Parathyroid adenoma (tissue), 2 donors: ENCODE measurements at regions not wholly inside any gene's neighbourhood (a gene's known extent, or its start where the extent isn't known, plus 50 kb on each side); places are given as distances from the start of the nearest gene placed in this dataset.

Experiments used
- H2AFZ ChIP-seq: fragments of 300-600 bp; sonication (generic); one replicate; pipeline ENCODE4 v1.7.0; 2017; ENCODE audit warnings: antibody characterized with exemption, mild to moderate bottlenecking
- H3K27ac ChIP-seq: fragments of 300-600 bp; sonication (generic); one replicate; pipeline ENCODE4 v1.7.0; 2017
- H3K27me3 ChIP-seq: fragments of 300-600 bp; sonication (generic); one replicate; pipeline ENCODE4 v1.7.0; 2017; ENCODE audit warnings: low read length; ENCODE audit not compliant: control insufficient read depth, insufficient read depth
- H3K36me3 ChIP-seq: fragments of 300-600 bp; sonication (generic); one replicate; pipeline ENCODE4 v1.7.0; 2017; ENCODE audit warnings: low read length; ENCODE audit not compliant: control insufficient read depth, insufficient read depth
- H3K4me1 ChIP-seq: fragments of 300-600 bp; sonication (generic); one replicate; pipeline ENCODE4 v1.7.0; 2017; ENCODE audit warnings: control low read depth
- H3K4me2 ChIP-seq: fragments of 300-600 bp; sonication (generic); one replicate; pipeline ENCODE4 v1.7.0; 2017; ENCODE audit warnings: low read length
- H3K4me3 ChIP-seq: fragments of 300-600 bp; sonication (generic); one replicate; pipeline ENCODE4 v1.7.0; 2017; ENCODE audit warnings: low read depth, low read length
- H3K79me2 ChIP-seq: fragments of 300-600 bp; sonication (generic); one replicate; pipeline ENCODE4 v1.7.0; 2017; ENCODE audit warnings: control low read depth
- H3K9ac ChIP-seq: fragments of 300-600 bp; sonication (generic); one replicate; pipeline ENCODE4 v1.7.0; 2017; ENCODE audit warnings: mild to moderate bottlenecking
- H3K9me3 ChIP-seq: fragments of 300-600 bp; sonication (generic); one replicate; pipeline ENCODE4 v1.7.0; 2017; ENCODE audit warnings: low read length; ENCODE audit not compliant: control insufficient read depth
- CTCF ChIP-seq: fragments of 300-600 bp; sonication (generic); IDR thresholded peaks from one replicate; pipeline ENCODE4 v1.7.0; 2017; ENCODE audit warnings: antibody characterized with exemption, mild to moderate bottlenecking
- donor health status: primary hyperparathyroidism.

DNA sequence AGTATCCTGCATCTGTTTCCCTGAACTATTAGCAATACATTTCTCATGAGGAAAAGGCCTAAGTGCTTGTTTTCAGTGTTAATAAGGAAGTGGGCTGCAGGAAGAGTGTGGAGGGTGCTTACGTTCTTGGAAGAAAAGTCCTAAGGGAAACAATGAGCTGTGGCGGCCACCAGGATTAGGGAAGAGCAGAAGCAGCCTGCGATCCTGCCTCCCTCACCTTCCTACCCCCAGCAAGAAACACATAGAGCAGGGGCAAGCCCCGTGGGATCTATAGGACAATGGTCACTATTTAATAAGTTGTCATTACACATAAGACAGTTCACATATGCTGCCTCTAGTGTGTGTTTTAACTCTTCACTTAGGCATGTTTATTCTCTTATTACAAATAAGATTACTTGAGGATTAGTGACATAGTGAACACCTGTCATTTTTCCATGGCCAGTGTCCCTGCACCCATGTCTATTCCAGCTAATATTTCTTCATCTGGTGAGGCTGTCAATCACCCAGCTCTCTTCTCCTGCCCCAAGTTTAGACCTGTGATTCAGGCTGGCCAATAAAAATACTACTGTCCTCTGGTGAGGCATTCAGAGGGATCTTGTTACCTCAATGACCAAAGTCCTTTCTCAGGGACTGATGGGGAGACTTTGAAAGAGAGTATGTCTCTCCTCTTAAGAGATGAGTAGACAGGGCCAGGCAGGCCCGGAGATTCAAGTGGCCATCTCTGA is 510.9 kb upstream of the CELF4 start:
- TF ChIP-seq CTCF: no peak
- H2AFZ ChIP-seq: no peak overlapping the region

GRCh38 chr18:38074298-38074876 is 508.8 kb upstream of the CELF4 start:
- Histone ChIP-seq H3K36me3 (no peaks in the 10 kb centered on the region), H3K9ac (no peak overlapping the region), H3K27ac (no peak overlapping the region), H3K4me3 (no peak overlapping the region), H2AFZ (no peak overlapping the region), H3K4me2 (no peak overlapping the region), H3K9me3 (no peaks in the 10 kb centered on the region), H3K27me3 (no peaks in the 10 kb centered on the region), H3K4me1 (no peaks in the 10 kb centered on the region), H3K79me2 (no peaks in the 10 kb centered on the region)
- TF ChIP-seq CTCF: no peak

More for the DNA sequence above, 510.9 kb upstream of the CELF4 start:
- Histone ChIP-seq H3K4me1 (no peaks in the 10 kb centered on the region), H3K79me2 (no peaks in the 10 kb centered on the region), H3K9ac (no peak overlapping the region), H3K9me3 (no peaks in the 10 kb centered on the region), H3K36me3 (no peaks in the 10 kb centered on the region), H3K4me2 (no peak overlapping the region), H3K27ac (no peak overlapping the region), H3K27me3 (no peaks in the 10 kb centered on the region), H3K4me3 (no peak overlapping the region)

DNA sequence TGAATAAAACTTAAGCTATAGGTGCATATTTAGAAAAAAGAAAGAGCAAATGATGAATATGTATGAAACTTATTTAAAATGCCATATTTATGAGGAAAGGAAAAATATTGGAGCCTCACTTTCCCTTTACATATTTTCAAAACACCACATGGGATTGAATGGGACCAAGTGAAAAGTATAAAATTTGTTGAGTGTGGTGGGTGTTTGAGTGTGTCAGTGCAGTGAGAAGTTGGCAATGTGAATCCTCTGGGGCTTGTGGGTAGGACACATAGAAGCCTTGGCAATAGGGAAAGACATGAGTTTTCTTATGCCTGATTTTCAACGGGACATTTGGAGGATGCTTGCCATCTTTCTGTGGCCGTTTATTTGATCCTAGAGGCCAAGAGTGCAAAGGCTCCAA is 502.2 kb upstream of the CELF4 start:
- no peak for TF ChIP-seq CTCF
- H3K27ac ChIP-seq: no peak overlapping the region

GRCh38 chr18:38067086-38067485 is 501.5 kb upstream of the CELF4 start:
- Histone ChIP-seq H3K4me1 (no peaks in the 10 kb centered on the region), H3K27me3 (no peaks in the 10 kb centered on the region), H3K79me2 (no peaks in the 10 kb centered on the region), H2AFZ (no peak overlapping the region), H3K9me3 (no peaks in the 10 kb centered on the region), H3K9ac (no peak overlapping the region), H3K4me2 (no peak overlapping the region), H3K27ac (no peak overlapping the region), H3K4me3 (no peak overlapping the region), H3K36me3 (no peaks in the 10 kb centered on the region)
- no peak for TF ChIP-seq CTCF

More for the DNA sequence above, 502.2 kb upstream of the CELF4 start:
- H2AFZ ChIP-seq: no peak overlapping the region
- no peaks in the 10 kb centered on the region for H3K27me3 ChIP-seq
- H3K9ac ChIP-seq: no peak overlapping the region
- H3K9me3 ChIP-seq: no peaks in the 10 kb centered on the region
- no peaks in the 10 kb centered on the region for H3K4me1 ChIP-seq
- H3K79me2 ChIP-seq: no peaks in the 10 kb centered on the region
- no peak overlapping the region for H3K4me3 ChIP-seq
- no peaks in the 10 kb centered on the region for H3K36me3 ChIP-seq
- H3K4me2 ChIP-seq: no peak overlapping the region
